HCT116 (cell line): ENCODE measurements at regions not wholly inside any gene's neighbourhood (a gene's known extent, or its start where the extent isn't known, plus 50 kb on each side); places are given as distances from the start of the nearest gene placed in this dataset.

ENCODE experiments used
- ATAC-seq: fragments of 200-7000 bp; cut with Tn5 transposase; 2 replicates; pipeline ENCODE4 v1.9.1; 2020; ENCODE audit warnings: mild to moderate bottlenecking, moderate library complexity
- BruUV-seq: library from RNA; stranded (reverse); fragments of 400-500 nt; replicated peaks from 2 replicates; lab custom pipeline; 2021; lab: Mats Ljungman, UMichigan
- CTCF ChIA-PET: fragments of 300-600 bp; sonication (Branson Sonifier 250); formaldehyde crosslinking; loops from one replicate; lab custom pipeline; 2021; ENCODE audit warnings: antibody characterized with exemption; lab: Charles Lee
- POLR2A ChIA-PET: fragments of 300-600, 350-600 bp; sonication (Branson Sonifier 250); formaldehyde crosslinking; loops from one replicate; lab custom pipeline; 2021; ENCODE audit warnings: antibody characterized with exemption; lab: Charles Lee
- RAD21 ChIA-PET, 2 experiments: fragments of 300-600 bp; sonication (Branson Sonifier 250); formaldehyde crosslinking; loops; one replicate each; lab custom pipeline; 2023; ENCODE audit warnings: low total read pairs in 2 of 2; ENCODE audit not compliant: uncharacterized antibody in 2 of 2, unreplicated experiment in 2 of 2, low non-redundant PET in 1 of 2; lab: Charles Lee
- DNase-seq: peaks from one replicate; pipeline ENCODE4 v3.0.0-alpha.2; 2010; ENCODE audit warnings: low read depth, low spot score
- H2AFZ ChIP-seq: fragments of 200-600 bp; shearing (Covaris generic), sonication (generic); 2 replicates; pipeline ENCODE4 v1.6.1; 2017; ENCODE audit warnings: low read depth, mixed run types, mixed read lengths, antibody characterized with exemption, low read length; ENCODE audit not compliant: poor library complexity, severe bottlenecking
- H3K27ac ChIP-seq: 2 replicates; pipeline ENCODE4 v1.5.1; 2012; ENCODE audit warnings: low read depth, low read length
- H3K27me3 ChIP-seq: fragments of 200-600 bp; sonication (generic); 2 replicates; pipeline ENCODE4 v1.6.1; 2016; ENCODE audit warnings: mixed run types, low read length, mixed read lengths; ENCODE audit not compliant: insufficient read depth
- H3K36me3 ChIP-seq, 2 experiments: fragments of 200-500 bp in 1 of 2; fragments of 200-600 bp in 1 of 2; sonication (Bioruptor generic) in 1 of 2; sonication (generic) in 1 of 2; 2 replicates each; pipeline versions ENCODE4 v1.5.1 to v1.6.1; 2014 to 2016; ENCODE audit warnings: low read length in 2 of 2, inconsistent platforms in 1 of 2, mixed read lengths in 1 of 2, mixed run types in 1 of 2; ENCODE audit not compliant: insufficient read depth in 2 of 2, control insufficient read depth in 1 of 2
- H3K4me1 ChIP-seq, 2 experiments: fragments of 200-600 bp in 1 of 2; sonication (generic) in 1 of 2; 2 replicates each; pipeline versions ENCODE4 v1.5.1 to v1.6.1; 2012 to 2017; ENCODE audit warnings: low read length in 2 of 2, inconsistent platforms in 1 of 2, mild to moderate bottlenecking in 1 of 2, mixed read lengths in 1 of 2, mixed run types in 1 of 2, moderate library complexity in 1 of 2; ENCODE audit not compliant: insufficient read depth in 2 of 2, control insufficient read depth in 1 of 2
- H3K4me2 ChIP-seq: fragments of 200-600 bp; sonication (generic); 2 replicates; pipeline ENCODE4 v1.6.1; 2017; ENCODE audit warnings: mixed run types, low read length, mixed read lengths
- H3K4me3 ChIP-seq, 2 experiments: fragments of 200-600 bp in 1 of 2; sonication (generic) in 1 of 2; replicated peaks in 1 of 2; 2 replicates each; pipeline ENCODE4 v1.5.1; 2011 to 2016; ENCODE audit warnings: low read length in 2 of 2, control low read depth in 1 of 2, low read depth in 1 of 2, mild to moderate bottlenecking in 1 of 2, mixed read lengths in 1 of 2, mixed run types in 1 of 2
- H3K79me2 ChIP-seq: fragments of 200-600 bp; sonication (generic); 2 replicates; pipeline ENCODE4 v1.6.1; 2017; ENCODE audit warnings: mild to moderate bottlenecking, mixed run types, low read length, moderate library complexity, mixed read lengths; ENCODE audit not compliant: insufficient read depth
- H3K9ac ChIP-seq: fragments of 200-600 bp; sonication (generic); 2 replicates; pipeline ENCODE4 v1.6.1; 2016; ENCODE audit warnings: low read length, mixed read lengths
- H3K9me2 ChIP-seq: fragments of 200-600 bp; sonication (generic), shearing (Covaris generic); 2 replicates; pipeline ENCODE4 v1.6.1; 2017; ENCODE audit warnings: mixed run types, mild to moderate bottlenecking, moderate library complexity; ENCODE audit not compliant: insufficient read depth
- H3K9me3 ChIP-seq, 2 experiments: fragments of 200-500 bp in 1 of 2; fragments of 200-600 bp in 1 of 2; sonication (Bioruptor generic) in 1 of 2; sonication (generic) in 1 of 2; 2 replicates each; pipeline ENCODE4 v1.6.1; 2014 to 2017; ENCODE audit warnings: low read length in 2 of 2, mixed read lengths in 2 of 2, inconsistent platforms in 1 of 2, low read depth in 1 of 2, mild to moderate bottlenecking in 1 of 2, mixed run types in 1 of 2, moderate library complexity in 1 of 2; ENCODE audit not compliant: control insufficient read depth in 1 of 2, insufficient read depth in 1 of 2
- H4K20me1 ChIP-seq: fragments of 200-600 bp; sonication (generic), shearing (Covaris generic); 2 replicates; pipeline ENCODE4 v1.6.1; 2017; ENCODE audit warnings: mixed run types, mild to moderate bottlenecking, moderate library complexity; ENCODE audit not compliant: insufficient read depth
- MAX ChIP-seq: IDR thresholded peaks from 2 replicates; pipeline ENCODE4 v1.6.1; 2012
- REST ChIP-seq: IDR thresholded peaks from 2 replicates; pipeline ENCODE4 v1.6.1; 2012; ENCODE audit warnings: low read depth
- ZFX ChIP-seq: fragments of 450-650 bp; IDR thresholded peaks from 2 replicates; pipeline ENCODE4 v1.6.1; 2017
- intact Hi-C: fragments of 100-400 bp; cut with micrococcal nuclease; formaldehyde crosslinking; loops from 2 replicates; pipeline ENCODE4 v1.10.0; 2022

DNA sequence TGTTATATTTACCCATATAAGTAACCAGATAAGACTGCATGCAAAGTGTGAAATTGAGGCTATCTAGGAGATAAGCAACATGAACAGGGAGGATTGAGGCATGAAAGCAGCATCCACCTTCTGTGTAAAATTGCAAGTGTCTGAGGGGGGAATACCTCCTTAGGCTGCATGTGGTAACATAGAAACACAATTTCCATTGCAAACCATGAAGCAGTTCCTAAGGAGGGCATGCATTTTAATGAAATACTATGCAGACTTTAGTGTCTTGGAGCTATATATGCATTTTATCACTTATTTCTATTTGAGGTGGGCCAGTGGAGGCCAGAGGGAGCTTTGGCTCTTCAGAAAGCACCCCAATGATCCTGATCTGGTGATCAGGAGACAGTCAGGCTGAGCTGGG lies 160.2 kb downstream of the C11orf91 start:
- POLR2A ChIA-PET = no interaction called here
- no TSS peak for BruUV-seq
- RAD21 ChIA-PET = no interaction called here
- no peaks in the 10 kb centered on the region for H3K9me3 ChIP-seq
- no peak overlapping the region for H3K4me2 ChIP-seq
- no peaks in the 10 kb centered on the region for H3K79me2 ChIP-seq
- ATAC-seq (no peak), DNase-seq (no peak)
- H4K20me1 ChIP-seq = no peaks in the 10 kb centered on the region
- H3K9me2 ChIP-seq = no peaks in the 10 kb centered on the region
- TF ChIP-seq ZFX (no peak), REST (no peak)
- CTCF ChIA-PET = no interaction called here
- intact Hi-C loops = loop anchor here (5.0 kb wide), 1 partner anchor 202 kb away; no protein-coding TSS in a partner anchor
- no peaks in the 10 kb centered on the region for H3K27me3 ChIP-seq
- peaks cover 0 to 5% of the 10 kb centered on the region in 2 experiments; a peak in 1 of 4 replicates for H3K4me1 ChIP-seq
- no peak overlapping the region for H3K4me3 ChIP-seq
- no peak overlapping the region for H3K27ac ChIP-seq
- H2AFZ ChIP-seq = no peak overlapping the region
- no peaks in the 10 kb centered on the region for H3K36me3 ChIP-seq
- no peak overlapping the region for H3K9ac ChIP-seq

DNA sequence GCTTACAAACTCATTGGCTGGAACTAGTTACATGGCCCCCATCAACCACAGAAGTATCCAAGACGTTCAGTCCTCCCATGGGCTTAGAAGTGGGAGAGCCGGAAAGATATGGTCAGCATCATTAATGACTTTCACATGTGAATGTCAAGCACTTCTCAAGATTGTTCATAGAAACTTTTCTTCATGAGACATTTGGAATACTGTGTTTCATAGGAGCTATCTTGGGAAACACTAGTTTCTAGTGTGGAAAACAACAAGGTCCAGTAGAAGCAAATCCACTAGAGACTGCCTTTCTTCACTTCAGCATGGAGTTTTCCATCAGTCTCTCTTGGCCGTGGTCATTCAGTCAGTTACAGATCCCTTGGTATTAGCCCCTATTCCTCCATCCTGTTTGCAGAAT lies 160.9 kb downstream of the C11orf91 start:
- Histone ChIP-seq H3K4me2 (no peak overlapping the region), H4K20me1 (no peaks in the 10 kb centered on the region), H3K9me2 (no peaks in the 10 kb centered on the region), H3K4me3 (no peak overlapping the region), H3K9ac (no peak overlapping the region), H3K36me3 (no peaks in the 10 kb centered on the region), H2AFZ (no peak overlapping the region), H3K79me2 (no peaks in the 10 kb centered on the region), H3K9me3 (no peaks in the 10 kb centered on the region), H3K27me3 (no peaks in the 10 kb centered on the region), H3K4me1 (peaks cover 0 to 5% of the 10 kb centered on the region in 2 experiments; a peak in 1 of 4 replicates), H3K27ac (no peak overlapping the region)
- ATAC-seq = no peak
- TF ChIP-seq REST (no peak), MAX (no peak)
- ChIA-PET RAD21 (no interaction called here), POLR2A (no interaction called here), CTCF (no interaction called here)
- intact Hi-C loops = loop anchor here (5.0 kb wide), 1 partner anchor 203 kb away; no protein-coding TSS in a partner anchor
- BruUV-seq = no TSS peak
- no peak for DNase-seq
